BJ (cell line): ENCODE measurements at regions not wholly inside any gene's neighbourhood (a gene's known extent, or its start where the extent isn't known, plus 50 kb on each side); places are given as distances from the start of the nearest gene placed in this dataset.

Source experiments
- CTCF ChIA-PET: fragments of 350-600 bp; formaldehyde crosslinking; extraction: SDS; loops from one replicate; lab custom pipeline; 2021; ENCODE audit warnings: antibody characterized with exemption, inconsistent platforms; lab: Yijun Ruan, JAX
- POLR2A ChIA-PET: fragments of 300-600 bp; sonication (Branson Sonifier 250); formaldehyde crosslinking; extraction: SDS; loops from one replicate; lab custom pipeline; 2021; ENCODE audit warnings: antibody characterized with exemption; lab: Charles Lee
- DNase-seq: peaks from one replicate; pipeline ENCODE4 v3.0.0-alpha.2; 2011; ENCODE audit warnings: low read depth
- H3K27me3 ChIP-seq: 2 replicates; pipeline ENCODE4 v1.6.0; 2011; ENCODE audit warnings: low read length; ENCODE audit not compliant: control insufficient read depth, insufficient read depth
- H3K36me3 ChIP-seq: 2 replicates; pipeline ENCODE4 v1.5.1; 2011; ENCODE audit warnings: low read length; ENCODE audit not compliant: control insufficient read depth, insufficient read depth
- H3K4me3 ChIP-seq: 2 replicates; pipeline ENCODE4 v1.5.1; 2011; ENCODE audit warnings: low read depth, mild to moderate bottlenecking, control low read depth, low read length
- TF ChIP-seq, protein P1 (sequence below): IDR thresholded peaks from 2 replicates; pipeline ENCODE4 v1.5.1; 2011; ENCODE audit warnings: low read depth, mild to moderate bottlenecking, control low read depth, inconsistent platforms, low read length, moderate library complexity; ENCODE audit not compliant: insufficient read depth

DNA sequence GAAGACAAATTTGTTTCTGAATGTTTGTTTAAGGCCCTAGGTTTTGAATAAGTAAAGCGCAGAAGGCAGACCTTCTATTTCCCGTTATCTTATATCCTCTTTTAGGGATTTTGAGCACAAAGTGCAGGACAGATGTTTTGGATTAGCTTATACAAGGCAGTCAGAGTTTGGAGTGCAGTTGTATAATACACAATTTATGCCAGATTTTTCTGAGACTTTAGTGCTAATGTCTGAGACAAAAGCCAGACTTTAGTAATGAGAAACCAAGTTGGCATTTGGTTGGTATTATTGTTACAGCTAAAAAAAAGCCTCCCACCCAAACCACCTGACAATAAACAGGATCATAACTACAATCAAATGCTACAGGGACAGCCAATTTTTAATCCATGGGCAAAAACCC lies 309.9 kb upstream of the SATB1 start:
- Histone ChIP-seq H3K36me3 (no peaks in the 10 kb centered on the region), H3K27me3 (no peaks in the 10 kb centered on the region), H3K4me3 (no peak overlapping the region)
- ChIA-PET CTCF (no interaction called here), POLR2A (no interaction called here)
- no peak for DNase-seq
- TF ChIP-seq, protein P1, sequence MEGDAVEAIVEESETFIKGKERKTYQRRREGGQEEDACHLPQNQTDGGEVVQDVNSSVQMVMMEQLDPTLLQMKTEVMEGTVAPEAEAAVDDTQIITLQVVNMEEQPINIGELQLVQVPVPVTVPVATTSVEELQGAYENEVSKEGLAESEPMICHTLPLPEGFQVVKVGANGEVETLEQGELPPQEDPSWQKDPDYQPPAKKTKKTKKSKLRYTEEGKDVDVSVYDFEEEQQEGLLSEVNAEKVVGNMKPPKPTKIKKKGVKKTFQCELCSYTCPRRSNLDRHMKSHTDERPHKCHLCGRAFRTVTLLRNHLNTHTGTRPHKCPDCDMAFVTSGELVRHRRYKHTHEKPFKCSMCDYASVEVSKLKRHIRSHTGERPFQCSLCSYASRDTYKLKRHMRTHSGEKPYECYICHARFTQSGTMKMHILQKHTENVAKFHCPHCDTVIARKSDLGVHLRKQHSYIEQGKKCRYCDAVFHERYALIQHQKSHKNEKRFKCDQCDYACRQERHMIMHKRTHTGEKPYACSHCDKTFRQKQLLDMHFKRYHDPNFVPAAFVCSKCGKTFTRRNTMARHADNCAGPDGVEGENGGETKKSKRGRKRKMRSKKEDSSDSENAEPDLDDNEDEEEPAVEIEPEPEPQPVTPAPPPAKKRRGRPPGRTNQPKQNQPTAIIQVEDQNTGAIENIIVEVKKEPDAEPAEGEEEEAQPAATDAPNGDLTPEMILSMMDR = no peak

DNA sequence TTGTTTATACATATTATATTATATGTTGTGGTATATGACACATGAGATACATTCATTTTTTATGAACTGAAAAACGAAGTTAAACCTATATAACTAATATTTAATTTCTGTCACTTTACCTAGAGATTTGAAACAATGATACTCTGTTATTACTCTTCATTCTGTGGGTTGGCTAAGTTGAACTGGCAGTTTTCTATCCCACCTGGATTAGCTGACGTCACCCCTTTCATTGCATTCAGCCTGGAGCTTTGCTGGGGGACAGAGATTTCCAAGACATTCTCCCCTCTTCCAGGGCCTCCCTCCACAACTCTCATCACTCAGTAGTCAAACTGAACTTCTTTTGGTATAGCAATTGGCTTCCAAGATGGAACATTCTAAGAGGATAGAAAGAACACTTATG lies 309.2 kb upstream of the SATB1 start:
- TF ChIP-seq, protein P1 = no peak
- CTCF ChIA-PET = no interaction called here
- POLR2A ChIA-PET = no interaction called here

DNA sequence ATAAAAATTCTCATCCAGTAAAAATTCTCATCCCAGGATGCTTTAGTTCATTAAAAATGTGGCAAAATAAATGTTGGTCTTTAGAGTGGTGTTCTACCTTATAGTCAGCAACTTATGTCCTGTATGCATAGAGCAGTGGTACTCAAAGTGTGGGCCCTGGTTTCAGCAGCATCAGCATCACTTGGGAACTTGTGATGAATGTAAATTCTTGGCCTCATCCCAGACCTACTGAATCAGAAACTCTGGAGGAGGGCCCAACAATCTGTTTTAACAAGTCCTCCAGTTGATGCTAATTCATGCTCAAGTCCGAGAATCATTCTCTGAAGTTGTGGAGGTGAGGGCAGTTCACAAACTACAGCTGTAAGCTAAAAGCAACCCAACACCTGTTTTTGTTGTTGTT lies 307.3 kb upstream of the SATB1 start:
- H3K4me3 ChIP-seq = no peak overlapping the region
- TF ChIP-seq, protein P1 = no peak
- CTCF ChIA-PET = no interaction called here
- no peaks in the 10 kb centered on the region for H3K36me3 ChIP-seq
- POLR2A ChIA-PET = no interaction called here
- no peak for DNase-seq
- no peaks in the 10 kb centered on the region for H3K27me3 ChIP-seq

More for the DNA sequence above, 309.2 kb upstream of the SATB1 start:
- H3K36me3 ChIP-seq = no peaks in the 10 kb centered on the region
- no peak overlapping the region for H3K4me3 ChIP-seq
- H3K27me3 ChIP-seq = no peaks in the 10 kb centered on the region
- no peak for DNase-seq

DNA sequence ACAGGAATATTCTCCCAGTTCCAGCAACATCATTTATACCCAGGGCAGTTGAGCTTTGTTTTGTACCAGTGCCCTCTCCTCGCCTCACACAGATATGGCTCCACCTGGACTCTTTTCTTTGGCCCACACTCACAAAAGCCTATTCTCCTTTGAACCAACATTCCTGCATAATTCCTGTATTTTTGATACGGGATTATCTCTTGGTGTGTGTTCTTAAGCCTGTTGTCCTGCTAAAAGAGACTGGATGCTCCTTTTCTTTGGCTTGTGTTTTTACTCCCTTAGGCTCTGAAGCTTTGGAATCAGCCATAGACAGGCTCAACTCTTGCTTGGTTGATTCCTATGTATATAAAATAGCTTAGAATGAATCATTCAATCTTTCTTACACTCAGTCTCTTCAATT lies 305.4 kb upstream of the SATB1 start:
- CTCF ChIA-PET = no interaction called here
- Histone ChIP-seq H3K36me3 (no peaks in the 10 kb centered on the region), H3K4me3 (no peak overlapping the region), H3K27me3 (no peaks in the 10 kb centered on the region)
- POLR2A ChIA-PET = no interaction called here
- no peak for DNase-seq
- TF ChIP-seq, protein P1 = no peak

DNA sequence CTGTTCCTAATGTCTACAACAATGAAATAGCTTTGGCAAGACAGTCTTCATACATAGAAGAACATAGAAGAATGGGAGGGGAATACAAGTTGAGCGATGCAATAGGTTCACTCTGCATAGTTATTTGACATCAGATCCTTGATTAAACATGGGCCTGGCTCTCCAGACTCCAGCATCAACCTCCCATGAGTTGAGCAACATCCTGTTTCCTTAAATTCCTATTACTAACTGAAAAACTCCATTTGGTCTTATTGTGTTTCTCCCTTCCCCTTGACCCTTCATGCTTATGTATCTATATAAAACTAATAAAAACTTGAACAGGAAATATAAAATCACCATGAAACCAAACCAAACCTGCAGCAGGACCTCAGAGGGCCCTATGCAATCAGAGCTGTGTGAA lies 304.5 kb upstream of the SATB1 start:
- CTCF ChIA-PET = no interaction called here
- TF ChIP-seq, protein P1 = no peak
- POLR2A ChIA-PET = no interaction called here

More for the DNA sequence above, 304.5 kb upstream of the SATB1 start:
- Histone ChIP-seq H3K4me3 (no peak overlapping the region), H3K27me3 (no peaks in the 10 kb centered on the region), H3K36me3 (no peaks in the 10 kb centered on the region)
- DNase-seq = no peak
